GM23338 (cell line): ENCODE measurements at regions not wholly inside any gene's neighbourhood (a gene's known extent, or its start where the extent isn't known, plus 50 kb on each side); places are given as distances from the start of the nearest gene placed in this dataset.

Experiments used
- ATAC-seq: fragments of 200-7000 bp; cut with Tn5 transposase; 3 replicates; pipeline ENCODE4 v1.9.1; 2020
- DNase-seq: peaks from one replicate; pipeline ENCODE4 v3.0.0-alpha.2; 2015; ENCODE audit warnings: low spot score
- H2AFZ ChIP-seq: fragments of 200-600 bp; sonication (generic); 2 replicates; pipeline ENCODE4 v1.8.0; 2016; ENCODE audit warnings: antibody characterized with exemption, mild to moderate bottlenecking, moderate library complexity
- H3F3A ChIP-seq: fragments of 200-600 bp; sonication (generic); replicated peaks from 2 replicates; pipeline ENCODE4 v1.8.0; 2017; ENCODE audit warnings: antibody characterized with exemption, mixed run types, low read depth
- H3K27ac ChIP-seq: fragments of 200-600 bp; sonication (generic); 2 replicates; pipeline ENCODE4 v1.6.1; 2016; ENCODE audit warnings: low read depth
- H3K27me3 ChIP-seq: fragments of 200-600 bp; sonication (generic); 2 replicates; pipeline ENCODE4 v1.8.0; 2016; ENCODE audit warnings: mild to moderate bottlenecking, mixed run types, moderate library complexity; ENCODE audit not compliant: insufficient read depth
- H3K36me3 ChIP-seq: fragments of 200-600 bp; sonication (generic); 2 replicates; pipeline ENCODE4 v1.8.0; 2016; ENCODE audit warnings: mild to moderate bottlenecking; ENCODE audit not compliant: insufficient read depth
- H3K4me1 ChIP-seq: fragments of 200-600 bp; sonication (generic); 2 replicates; pipeline ENCODE4 v1.8.0; 2016; ENCODE audit warnings: mild to moderate bottlenecking, moderate library complexity; ENCODE audit not compliant: insufficient read depth
- H3K4me2 ChIP-seq: fragments of 200-600 bp; sonication (generic); 2 replicates; pipeline ENCODE4 v1.7.1; 2017; ENCODE audit warnings: mixed run types
- H3K4me3 ChIP-seq: fragments of 200-600 bp; sonication (generic); 2 replicates; pipeline ENCODE4 v1.6.1; 2016; ENCODE audit warnings: mixed run types
- H3K79me2 ChIP-seq: fragments of 200-600 bp; sonication (generic); replicated peaks from 2 replicates; pipeline ENCODE4 v1.8.0; 2017; ENCODE audit warnings: mild to moderate bottlenecking; ENCODE audit not compliant: insufficient read depth
- H3K9me2 ChIP-seq: fragments of 200-600 bp; sonication (generic); 2 replicates; pipeline ENCODE4 v1.8.0; 2017; ENCODE audit not compliant: insufficient read depth
- H4K20me1 ChIP-seq: fragments of 200-600 bp; sonication (generic); replicated peaks from 2 replicates; pipeline ENCODE4 v1.8.0; 2017; ENCODE audit warnings: mild to moderate bottlenecking; ENCODE audit not compliant: insufficient read depth
- H3K27ac Mint-ChIP-seq: 2 replicates; pipeline ENCODE4 v1.8.0; 2020; ENCODE audit warnings: inconsistent platforms, mild to moderate bottlenecking, moderate library complexity, mixed read lengths
- H3K27me3 Mint-ChIP-seq: 3 replicates; pipeline ENCODE4 v1.8.0; 2022; ENCODE audit warnings: low read depth, mild to moderate bottlenecking, moderate library complexity, mixed read lengths, inconsistent platforms; ENCODE audit not compliant: insufficient read depth, poor library complexity
- H3K36me3 Mint-ChIP-seq: 3 replicates; pipeline ENCODE4 v1.8.0; 2021; ENCODE audit warnings: low read depth, mild to moderate bottlenecking, inconsistent platforms, moderate library complexity, mixed read lengths
- H3K4me1 Mint-ChIP-seq: 3 replicates; pipeline ENCODE4 v1.8.0; 2020; ENCODE audit warnings: mild to moderate bottlenecking, inconsistent platforms, mixed read lengths
- H3K4me3 Mint-ChIP-seq: 3 replicates; pipeline ENCODE4 v1.8.0; 2021; ENCODE audit warnings: moderate library complexity, mild to moderate bottlenecking, inconsistent platforms, mixed read lengths
- H3K9me3 Mint-ChIP-seq: 3 replicates; pipeline ENCODE4 v1.8.0; 2020; ENCODE audit warnings: moderate library complexity, mild to moderate bottlenecking, inconsistent platforms, mixed read lengths
- ETS1 ChIP-seq: IDR thresholded peaks from 2 replicates; pipeline ENCODE4 v1.6.1; 2016; ENCODE audit warnings: antibody characterized with exemption
- EZH2 ChIP-seq: fragments of 200-600 bp; sonication (generic); IDR thresholded peaks from one replicate; pipeline ENCODE4 v1.8.0; 2017; ENCODE audit warnings: antibody characterized with exemption, mild to moderate bottlenecking, low read depth; ENCODE audit not compliant: unreplicated experiment
- EZH2phosphoT487 ChIP-seq: fragments of 200-600 bp; sonication (generic); IDR thresholded peaks from one replicate; pipeline ENCODE4 v1.8.1; 2018; ENCODE audit warnings: antibody characterized with exemption; ENCODE audit not compliant: unreplicated experiment
- JUNB ChIP-seq: IDR thresholded peaks from one replicate; pipeline ENCODE4 v1.6.1; 2016; ENCODE audit warnings: antibody characterized with exemption; ENCODE audit not compliant: unreplicated experiment
- NANOG ChIP-seq: IDR thresholded peaks from 2 replicates; pipeline ENCODE4 v1.6.1; 2016; ENCODE audit warnings: antibody characterized with exemption, borderline replicate concordance
- POLR2AphosphoS5 ChIP-seq: IDR thresholded peaks from 2 replicates; pipeline ENCODE4 v1.6.1; 2016; ENCODE audit warnings: antibody characterized with exemption, low read depth
- STAT1 ChIP-seq: IDR thresholded peaks from one replicate; pipeline ENCODE4 v1.6.1; 2016; ENCODE audit warnings: antibody characterized with exemption; ENCODE audit not compliant: unreplicated experiment
- ZNF114 ChIP-seq: fragments of 250-450 bp; sonication (Bioruptor Pico); IDR thresholded peaks from 2 replicates; pipeline ENCODE4 v1.5.0; 2020; ENCODE audit warnings: mild to moderate bottlenecking, moderate library complexity
- TF ChIP-seq, protein P1 (sequence below), 2 experiments: fragments of 200-600 bp in 1 of 2; sonication (generic) in 1 of 2; conservative IDR thresholded peaks; 2 replicates each; pipeline versions ENCODE4 v1.5.1 to v1.6.1; 2016 to 2017; ENCODE audit warnings: antibody characterized with exemption in 2 of 2, low read depth in 2 of 2, mild to moderate bottlenecking in 2 of 2, moderate library complexity in 1 of 2
- TF ChIP-seq, protein P2 (sequence below): IDR thresholded peaks from one replicate; pipeline ENCODE4 v1.6.1; 2018; ENCODE audit warnings: antibody characterized with exemption; ENCODE audit not compliant: unreplicated experiment
- TF ChIP-seq, protein P3 (sequence below): fragments of 250-450 bp; sonication (Bioruptor Pico); IDR thresholded peaks from 2 replicates; pipeline ENCODE4 v1.5.0; 2020; ENCODE audit warnings: mild to moderate bottlenecking, moderate library complexity

- TF ChIP-seq ZNF114 (CRISPR knock-in tag) (no peak), POLR2AphosphoS5 (no peak), STAT1 (no peak), EZH2 (no peak), ETS1 (no peak)
- TF ChIP-seq, protein P1, sequence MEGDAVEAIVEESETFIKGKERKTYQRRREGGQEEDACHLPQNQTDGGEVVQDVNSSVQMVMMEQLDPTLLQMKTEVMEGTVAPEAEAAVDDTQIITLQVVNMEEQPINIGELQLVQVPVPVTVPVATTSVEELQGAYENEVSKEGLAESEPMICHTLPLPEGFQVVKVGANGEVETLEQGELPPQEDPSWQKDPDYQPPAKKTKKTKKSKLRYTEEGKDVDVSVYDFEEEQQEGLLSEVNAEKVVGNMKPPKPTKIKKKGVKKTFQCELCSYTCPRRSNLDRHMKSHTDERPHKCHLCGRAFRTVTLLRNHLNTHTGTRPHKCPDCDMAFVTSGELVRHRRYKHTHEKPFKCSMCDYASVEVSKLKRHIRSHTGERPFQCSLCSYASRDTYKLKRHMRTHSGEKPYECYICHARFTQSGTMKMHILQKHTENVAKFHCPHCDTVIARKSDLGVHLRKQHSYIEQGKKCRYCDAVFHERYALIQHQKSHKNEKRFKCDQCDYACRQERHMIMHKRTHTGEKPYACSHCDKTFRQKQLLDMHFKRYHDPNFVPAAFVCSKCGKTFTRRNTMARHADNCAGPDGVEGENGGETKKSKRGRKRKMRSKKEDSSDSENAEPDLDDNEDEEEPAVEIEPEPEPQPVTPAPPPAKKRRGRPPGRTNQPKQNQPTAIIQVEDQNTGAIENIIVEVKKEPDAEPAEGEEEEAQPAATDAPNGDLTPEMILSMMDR (conservative IDR thresholded peaks at IDR 0.05; ENCODE audit: low read depth in 2 of 2): no peak
- TF ChIP-seq, protein P2, sequence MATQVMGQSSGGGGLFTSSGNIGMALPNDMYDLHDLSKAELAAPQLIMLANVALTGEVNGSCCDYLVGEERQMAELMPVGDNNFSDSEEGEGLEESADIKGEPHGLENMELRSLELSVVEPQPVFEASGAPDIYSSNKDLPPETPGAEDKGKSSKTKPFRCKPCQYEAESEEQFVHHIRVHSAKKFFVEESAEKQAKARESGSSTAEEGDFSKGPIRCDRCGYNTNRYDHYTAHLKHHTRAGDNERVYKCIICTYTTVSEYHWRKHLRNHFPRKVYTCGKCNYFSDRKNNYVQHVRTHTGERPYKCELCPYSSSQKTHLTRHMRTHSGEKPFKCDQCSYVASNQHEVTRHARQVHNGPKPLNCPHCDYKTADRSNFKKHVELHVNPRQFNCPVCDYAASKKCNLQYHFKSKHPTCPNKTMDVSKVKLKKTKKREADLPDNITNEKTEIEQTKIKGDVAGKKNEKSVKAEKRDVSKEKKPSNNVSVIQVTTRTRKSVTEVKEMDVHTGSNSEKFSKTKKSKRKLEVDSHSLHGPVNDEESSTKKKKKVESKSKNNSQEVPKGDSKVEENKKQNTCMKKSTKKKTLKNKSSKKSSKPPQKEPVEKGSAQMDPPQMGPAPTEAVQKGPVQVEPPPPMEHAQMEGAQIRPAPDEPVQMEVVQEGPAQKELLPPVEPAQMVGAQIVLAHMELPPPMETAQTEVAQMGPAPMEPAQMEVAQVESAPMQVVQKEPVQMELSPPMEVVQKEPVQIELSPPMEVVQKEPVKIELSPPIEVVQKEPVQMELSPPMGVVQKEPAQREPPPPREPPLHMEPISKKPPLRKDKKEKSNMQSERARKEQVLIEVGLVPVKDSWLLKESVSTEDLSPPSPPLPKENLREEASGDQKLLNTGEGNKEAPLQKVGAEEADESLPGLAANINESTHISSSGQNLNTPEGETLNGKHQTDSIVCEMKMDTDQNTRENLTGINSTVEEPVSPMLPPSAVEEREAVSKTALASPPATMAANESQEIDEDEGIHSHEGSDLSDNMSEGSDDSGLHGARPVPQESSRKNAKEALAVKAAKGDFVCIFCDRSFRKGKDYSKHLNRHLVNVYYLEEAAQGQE: no peak
These were observed 439.8 kb downstream of the TDRD3 start (continued) for GRCh38 chr13:60836821-60837220.

GRCh38 chr13:60811581-60811980 is 414.6 kb downstream of the TDRD3 start:
- H3K27me3 Mint-ChIP-seq: peaks cover 2% of the 10 kb centered on the region
- no peaks in the 10 kb centered on the region for H3K36me3 ChIP-seq
- H3K4me2 ChIP-seq: no peak overlapping the region
- H3K9me3 Mint-ChIP-seq: no peaks in the 10 kb centered on the region
- no peaks in the 10 kb centered on the region; the same call in 2 of the 3 replicates for H3K4me1 Mint-ChIP-seq
- H3K27ac Mint-ChIP-seq: no peak overlapping the region
- no peak overlapping the region for H3K4me3 Mint-ChIP-seq
- H3K4me1 ChIP-seq: no peaks in the 10 kb centered on the region
- no peaks in the 10 kb centered on the region; the same call in 2 of the 3 replicates for H3K36me3 Mint-ChIP-seq
- no peaks in the 10 kb centered on the region for H3K9me2 ChIP-seq
- H3K27me3 ChIP-seq: no peaks in the 10 kb centered on the region
- no peak overlapping the region for H2AFZ ChIP-seq
- DNase-seq (no peak), ATAC-seq (no peak)
- no peak overlapping the region for H3K4me3 ChIP-seq
- no peaks in the 10 kb centered on the region for H3K79me2 ChIP-seq
- no peaks in the 10 kb centered on the region for H4K20me1 ChIP-seq
- no peaks in the 10 kb centered on the region for H3F3A ChIP-seq
- H3K27ac ChIP-seq: no peak overlapping the region
- TF ChIP-seq, protein P3, sequence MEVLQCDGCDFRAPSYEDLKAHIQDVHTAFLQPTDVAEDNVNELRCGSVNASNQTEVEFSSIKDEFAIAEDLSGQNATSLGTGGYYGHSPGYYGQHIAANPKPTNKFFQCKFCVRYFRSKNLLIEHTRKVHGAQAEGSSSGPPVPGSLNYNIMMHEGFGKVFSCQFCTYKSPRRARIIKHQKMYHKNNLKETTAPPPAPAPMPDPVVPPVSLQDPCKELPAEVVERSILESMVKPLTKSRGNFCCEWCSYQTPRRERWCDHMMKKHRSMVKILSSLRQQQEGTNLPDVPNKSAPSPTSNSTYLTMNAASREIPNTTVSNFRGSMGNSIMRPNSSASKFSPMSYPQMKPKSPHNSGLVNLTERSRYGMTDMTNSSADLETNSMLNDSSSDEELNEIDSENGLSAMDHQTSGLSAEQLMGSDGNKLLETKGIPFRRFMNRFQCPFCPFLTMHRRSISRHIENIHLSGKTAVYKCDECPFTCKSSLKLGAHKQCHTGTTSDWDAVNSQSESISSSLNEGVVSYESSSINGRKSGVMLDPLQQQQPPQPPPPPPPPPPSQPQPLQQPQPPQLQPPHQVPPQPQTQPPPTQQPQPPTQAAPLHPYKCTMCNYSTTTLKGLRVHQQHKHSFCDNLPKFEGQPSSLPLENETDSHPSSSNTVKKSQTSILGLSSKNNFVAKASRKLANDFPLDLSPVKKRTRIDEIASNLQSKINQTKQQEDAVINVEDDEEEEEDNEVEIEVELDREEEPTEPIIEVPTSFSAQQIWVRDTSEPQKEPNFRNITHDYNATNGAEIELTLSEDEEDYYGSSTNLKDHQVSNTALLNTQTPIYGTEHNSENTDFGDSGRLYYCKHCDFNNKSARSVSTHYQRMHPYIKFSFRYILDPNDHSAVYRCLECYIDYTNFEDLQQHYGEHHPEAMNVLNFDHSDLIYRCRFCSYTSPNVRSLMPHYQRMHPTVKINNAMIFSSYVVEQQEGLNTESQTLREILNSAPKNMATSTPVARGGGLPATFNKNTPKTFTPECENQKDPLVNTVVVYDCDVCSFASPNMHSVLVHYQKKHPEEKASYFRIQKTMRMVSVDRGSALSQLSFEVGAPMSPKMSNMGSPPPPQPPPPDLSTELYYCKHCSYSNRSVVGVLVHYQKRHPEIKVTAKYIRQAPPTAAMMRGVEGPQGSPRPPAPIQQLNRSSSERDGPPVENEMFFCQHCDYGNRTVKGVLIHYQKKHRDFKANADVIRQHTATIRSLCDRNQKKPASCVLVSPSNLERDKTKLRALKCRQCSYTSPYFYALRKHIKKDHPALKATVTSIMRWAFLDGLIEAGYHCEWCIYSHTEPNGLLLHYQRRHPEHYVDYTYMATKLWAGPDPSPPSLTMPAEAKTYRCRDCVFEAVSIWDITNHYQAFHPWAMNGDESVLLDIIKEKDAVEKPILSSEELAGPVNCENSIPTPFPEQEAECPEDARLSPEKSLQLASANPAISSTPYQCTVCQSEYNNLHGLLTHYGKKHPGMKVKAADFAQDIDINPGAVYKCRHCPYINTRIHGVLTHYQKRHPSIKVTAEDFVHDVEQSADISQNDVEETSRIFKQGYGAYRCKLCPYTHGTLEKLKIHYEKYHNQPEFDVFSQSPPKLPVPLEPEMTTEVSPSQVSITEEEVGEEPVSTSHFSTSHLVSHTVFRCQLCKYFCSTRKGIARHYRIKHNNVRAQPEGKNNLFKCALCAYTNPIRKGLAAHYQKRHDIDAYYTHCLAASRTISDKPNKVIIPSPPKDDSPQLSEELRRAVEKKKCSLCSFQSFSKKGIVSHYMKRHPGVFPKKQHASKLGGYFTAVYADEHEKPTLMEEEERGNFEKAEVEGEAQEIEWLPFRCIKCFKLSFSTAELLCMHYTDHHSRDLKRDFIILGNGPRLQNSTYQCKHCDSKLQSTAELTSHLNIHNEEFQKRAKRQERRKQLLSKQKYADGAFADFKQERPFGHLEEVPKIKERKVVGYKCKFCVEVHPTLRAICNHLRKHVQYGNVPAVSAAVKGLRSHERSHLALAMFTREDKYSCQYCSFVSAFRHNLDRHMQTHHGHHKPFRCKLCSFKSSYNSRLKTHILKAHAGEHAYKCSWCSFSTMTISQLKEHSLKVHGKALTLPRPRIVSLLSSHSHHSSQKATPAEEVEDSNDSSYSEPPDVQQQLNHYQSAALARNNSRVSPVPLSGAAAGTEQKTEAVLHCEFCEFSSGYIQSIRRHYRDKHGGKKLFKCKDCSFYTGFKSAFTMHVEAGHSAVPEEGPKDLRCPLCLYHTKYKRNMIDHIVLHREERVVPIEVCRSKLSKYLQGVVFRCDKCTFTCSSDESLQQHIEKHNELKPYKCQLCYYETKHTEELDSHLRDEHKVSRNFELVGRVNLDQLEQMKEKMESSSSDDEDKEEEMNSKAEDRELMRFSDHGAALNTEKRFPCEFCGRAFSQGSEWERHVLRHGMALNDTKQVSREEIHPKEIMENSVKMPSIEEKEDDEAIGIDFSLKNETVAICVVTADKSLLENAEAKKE (CRISPR knock-in tag): no peak
- TF ChIP-seq EZH2: no peak
- TF ChIP-seq ZNF114 (CRISPR knock-in tag): no peak
- TF ChIP-seq ETS1: no peak
- TF ChIP-seq NANOG: no peak
- no peak for TF ChIP-seq JUNB
- TF ChIP-seq POLR2AphosphoS5: no peak
- no peak for TF ChIP-seq EZH2phosphoT487
